SU-DHL-6 (cell line): ENCODE measurements at regions not wholly inside any gene's neighbourhood (a gene's known extent, or its start where the extent isn't known, plus 50 kb on each side); places are given as distances from the start of the nearest gene placed in this dataset.

ENCODE experiments used
- EZH2phosphoT487 ChIP-seq: fragments of 200-600 bp; sonication (generic), shearing (Covaris generic); conservative IDR thresholded peaks from 2 replicates; pipeline ENCODE4 v1.6.1; 2018; ENCODE audit warnings: mild to moderate bottlenecking, antibody characterized with exemption, low read length, moderate library complexity, mixed read lengths
- TF ChIP-seq, protein P1 (sequence below): fragments of 200-600 bp; sonication (generic); IDR thresholded peaks from one replicate; pipeline ENCODE4 v1.5.1; 2017; ENCODE audit warnings: antibody characterized with exemption, mild to moderate bottlenecking, low read length, moderate library complexity; ENCODE audit not compliant: insufficient read depth, poor library complexity, severe bottlenecking

DNA sequence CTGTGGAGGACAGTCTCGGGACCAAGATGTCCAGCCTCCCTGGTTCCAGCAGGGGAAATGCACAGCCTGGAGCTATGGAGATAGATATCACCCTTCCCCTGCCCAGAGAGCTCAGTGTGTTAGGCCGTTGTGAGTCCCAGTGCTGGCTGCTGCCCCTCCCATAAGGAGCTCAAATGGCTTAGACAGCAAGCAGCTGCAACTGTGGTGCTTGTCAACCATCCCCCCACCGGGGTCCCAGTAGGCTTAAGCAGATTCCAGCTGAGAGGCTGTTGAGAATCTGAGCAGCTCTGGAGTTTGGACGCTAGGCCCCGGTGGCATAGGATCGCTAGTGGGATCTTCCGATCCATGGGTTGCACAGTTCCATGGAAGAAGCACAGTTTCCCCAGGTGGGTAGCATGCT, 181.8 kb upstream of the POF1B start:
- TF ChIP-seq, protein P1, sequence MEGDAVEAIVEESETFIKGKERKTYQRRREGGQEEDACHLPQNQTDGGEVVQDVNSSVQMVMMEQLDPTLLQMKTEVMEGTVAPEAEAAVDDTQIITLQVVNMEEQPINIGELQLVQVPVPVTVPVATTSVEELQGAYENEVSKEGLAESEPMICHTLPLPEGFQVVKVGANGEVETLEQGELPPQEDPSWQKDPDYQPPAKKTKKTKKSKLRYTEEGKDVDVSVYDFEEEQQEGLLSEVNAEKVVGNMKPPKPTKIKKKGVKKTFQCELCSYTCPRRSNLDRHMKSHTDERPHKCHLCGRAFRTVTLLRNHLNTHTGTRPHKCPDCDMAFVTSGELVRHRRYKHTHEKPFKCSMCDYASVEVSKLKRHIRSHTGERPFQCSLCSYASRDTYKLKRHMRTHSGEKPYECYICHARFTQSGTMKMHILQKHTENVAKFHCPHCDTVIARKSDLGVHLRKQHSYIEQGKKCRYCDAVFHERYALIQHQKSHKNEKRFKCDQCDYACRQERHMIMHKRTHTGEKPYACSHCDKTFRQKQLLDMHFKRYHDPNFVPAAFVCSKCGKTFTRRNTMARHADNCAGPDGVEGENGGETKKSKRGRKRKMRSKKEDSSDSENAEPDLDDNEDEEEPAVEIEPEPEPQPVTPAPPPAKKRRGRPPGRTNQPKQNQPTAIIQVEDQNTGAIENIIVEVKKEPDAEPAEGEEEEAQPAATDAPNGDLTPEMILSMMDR: no peak
- TF ChIP-seq EZH2phosphoT487: no peak
